Stimulated activated CD4-positive, alpha-beta T cell treated with anti-CD3 and anti-CD28 coated beads, Interleukin-1b, Interleukin-23, amount 100 ng/mL, for 24 hours (primary cell): ENCODE measurements at regions not wholly inside any gene's neighbourhood (a gene's known extent, or its start where the extent isn't known, plus 50 kb on each side); places are given as distances from the start of the nearest gene placed in this dataset.

ENCODE experiments used
- DNase-seq, 4 experiments: peaks; one replicate each; pipeline ENCODE4 v3.0.0-alpha.2; 2020; ENCODE audit warnings: low read depth in 4 of 4, low spot score in 1 of 4

DNA sequence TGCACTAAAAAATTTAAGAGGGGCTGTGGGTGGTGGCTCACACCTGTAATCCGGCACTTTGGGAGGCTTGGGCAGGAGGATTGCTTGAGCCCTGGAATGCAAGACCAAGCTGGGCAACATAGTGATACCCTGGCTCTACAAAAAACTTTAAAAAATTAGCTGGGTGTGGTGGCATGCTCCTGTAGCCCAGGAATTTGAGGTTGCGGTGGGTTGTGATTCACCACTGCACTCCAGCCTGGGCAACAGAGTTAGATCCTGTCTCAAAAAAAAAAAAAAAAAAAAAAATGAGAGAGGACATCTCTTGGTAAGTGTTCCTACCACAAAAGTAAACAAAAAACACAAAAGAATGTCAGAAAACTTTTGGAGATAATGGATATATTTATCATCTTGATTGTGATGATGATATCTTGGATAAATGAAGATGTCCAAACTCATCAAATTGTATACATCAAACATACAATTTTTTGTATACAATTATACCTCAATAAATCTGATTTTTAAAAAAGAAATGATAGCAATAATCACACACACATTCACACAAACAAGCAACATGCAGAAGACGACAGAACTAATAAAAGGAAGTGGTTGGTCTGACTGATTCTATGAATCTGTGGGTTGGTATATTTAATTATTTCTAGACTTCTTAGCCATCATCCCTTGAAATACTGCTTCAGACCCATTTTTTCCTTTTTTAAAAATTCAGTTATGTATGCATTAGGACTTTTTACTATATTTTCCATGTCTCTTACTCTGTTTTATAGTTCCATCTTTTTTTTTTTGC lies 465.9 kb downstream of the PLA2G4A start:
- DNase-seq = no peak

DNA sequence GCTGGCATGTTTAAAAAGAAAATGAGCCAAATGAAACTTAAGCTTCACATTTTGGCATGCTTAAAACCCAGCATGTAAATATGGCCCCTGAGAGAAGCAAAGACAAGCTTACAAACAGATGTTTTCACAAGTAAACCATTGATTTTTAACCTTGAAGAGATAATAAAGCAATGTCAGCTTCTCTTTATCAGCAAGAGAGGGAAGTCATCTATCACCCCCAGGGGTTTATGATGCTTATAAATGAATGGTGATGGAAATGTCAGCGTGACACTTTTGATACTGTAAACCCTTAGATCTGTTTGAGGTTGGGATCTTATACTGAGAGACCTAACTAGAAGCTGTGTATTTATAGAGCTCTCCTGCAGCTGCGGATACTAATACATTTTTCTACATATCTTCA lies 471.3 kb downstream of the PLA2G4A start:
- no peak for DNase-seq

DNA sequence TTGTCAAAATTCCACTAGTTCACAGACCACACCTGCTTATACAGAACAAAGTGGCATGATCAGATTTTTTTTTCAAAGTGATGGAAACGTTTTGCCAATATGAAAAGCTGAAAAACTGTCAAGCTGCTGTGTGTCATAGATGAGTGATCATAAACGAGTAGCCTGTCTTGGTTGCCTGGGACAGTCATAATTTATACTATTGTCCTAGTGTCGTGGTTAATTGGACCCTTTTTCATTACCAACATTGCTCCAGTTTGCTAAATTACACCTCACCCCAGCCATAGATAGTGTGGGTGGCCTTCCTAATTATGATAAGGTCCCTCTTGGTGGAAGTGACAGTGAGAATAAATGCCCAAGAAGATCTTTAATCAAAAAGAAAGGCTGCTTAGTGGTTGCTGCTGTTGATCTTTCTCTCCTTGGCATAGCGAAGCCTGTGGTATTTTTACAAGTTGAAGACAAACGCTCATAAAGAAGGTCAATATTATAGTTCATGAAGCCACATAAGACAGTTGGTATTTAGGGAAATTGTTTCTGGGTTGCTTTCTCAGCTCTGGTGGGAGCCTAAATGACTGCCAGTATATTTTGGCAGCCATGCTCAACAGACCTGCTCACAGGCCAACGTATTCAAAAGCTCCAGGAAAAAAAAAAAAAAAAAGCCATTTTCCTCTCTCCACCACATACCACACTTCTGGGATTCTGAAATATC lies 478.1 kb downstream of the PLA2G4A start:
- DNase-seq = no peak

DNA sequence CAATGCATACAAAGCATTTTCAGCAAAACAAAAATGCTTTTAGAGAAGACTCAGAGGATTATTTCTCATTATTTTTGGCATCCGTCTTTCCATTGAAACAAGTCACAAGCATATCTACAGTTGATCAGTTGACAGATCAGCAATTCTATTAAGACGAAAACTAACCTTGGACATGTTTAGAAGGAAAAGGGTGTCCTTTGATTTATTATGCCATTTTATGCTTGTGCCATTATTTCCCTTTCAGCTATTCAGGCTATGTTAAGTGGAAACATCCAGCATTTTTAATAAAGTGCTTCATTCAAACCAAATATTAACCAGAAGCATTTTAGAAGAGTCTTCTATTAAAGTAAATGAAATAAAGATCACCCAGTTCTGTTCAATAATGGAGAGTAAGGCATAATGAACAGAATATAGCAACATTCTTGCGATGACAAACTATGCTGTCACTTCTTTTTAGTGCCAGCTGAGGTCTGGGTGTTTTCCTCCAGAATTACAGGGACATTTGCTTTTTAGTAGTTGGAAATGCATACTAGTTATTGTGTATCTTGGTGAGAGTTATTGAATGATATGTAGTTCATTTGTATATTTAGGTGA lies 481.4 kb downstream of the PLA2G4A start:
- DNase-seq = no peak

DNA sequence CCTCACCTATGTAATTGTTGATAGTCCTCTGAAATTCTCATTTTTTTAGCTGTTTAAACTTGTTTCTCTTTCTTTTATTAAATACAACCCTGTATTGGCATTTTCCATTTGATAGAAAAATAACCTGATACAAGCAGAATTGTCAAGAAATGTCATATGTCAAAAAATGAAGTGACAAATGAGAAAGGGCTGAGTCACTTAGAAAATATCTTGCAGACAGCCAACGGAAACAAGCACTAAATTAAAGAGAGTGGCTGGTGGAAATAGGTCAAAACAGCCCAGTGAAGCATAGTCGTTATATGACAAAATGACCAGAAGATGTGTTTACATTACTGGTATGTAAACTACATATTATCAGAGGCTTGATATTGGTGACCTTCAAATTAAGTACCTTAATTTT lies 484.4 kb downstream of the PLA2G4A start:
- no peak for DNase-seq

DNA sequence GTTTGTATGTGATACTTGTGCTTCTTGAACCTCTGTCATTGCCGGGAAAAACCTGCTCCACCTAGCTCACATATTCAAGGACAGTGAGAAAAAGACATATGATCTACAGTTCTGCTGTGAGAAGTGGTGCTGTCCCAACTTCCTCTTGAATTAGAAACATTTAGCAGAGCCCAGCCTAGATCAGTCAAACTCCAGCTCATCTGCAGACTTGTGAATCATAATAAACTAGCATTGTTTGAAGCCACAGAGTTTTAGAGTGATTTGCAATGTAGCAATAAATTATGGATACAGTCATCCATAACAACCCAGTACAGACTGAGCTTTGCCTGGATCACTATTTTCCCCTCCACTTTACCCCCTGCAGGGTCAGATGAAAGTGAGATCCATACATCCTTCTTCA lies 497.8 kb downstream of the PLA2G4A start:
- DNase-seq = no peak

DNA sequence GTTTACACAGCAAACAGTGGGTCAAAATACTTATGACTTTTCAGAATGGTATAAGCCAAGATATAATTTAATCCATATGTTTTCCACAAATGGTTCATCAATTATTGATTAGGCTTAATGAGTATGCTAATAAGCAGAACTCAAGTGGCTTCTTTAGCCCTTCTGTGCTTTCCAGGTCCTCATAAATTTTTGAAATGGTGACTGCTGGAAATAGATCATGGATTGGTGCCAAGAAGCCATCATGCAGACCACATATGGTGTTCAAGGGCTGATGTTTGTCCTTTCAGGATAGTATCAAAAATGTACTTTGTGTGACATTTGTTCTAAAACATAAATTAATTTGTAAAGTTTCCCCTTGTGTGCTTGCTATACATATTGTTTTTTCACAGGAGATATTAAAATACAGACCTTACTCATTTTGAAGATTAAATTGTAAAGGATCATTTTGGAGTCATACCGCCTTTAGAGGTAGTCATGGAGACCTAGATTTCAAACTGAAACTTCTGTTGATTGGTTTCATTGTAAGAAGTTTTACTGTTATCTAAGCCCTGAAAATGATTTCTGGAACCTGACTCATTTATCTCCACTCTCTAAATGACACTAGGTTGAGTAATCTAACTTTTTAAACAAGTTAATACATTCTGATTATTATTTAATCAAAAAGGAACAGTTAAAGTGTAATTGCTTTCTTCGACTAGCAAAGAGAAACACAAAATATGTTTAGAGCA lies 507.9 kb downstream of the PLA2G4A start:
- DNase-seq = no peak

DNA sequence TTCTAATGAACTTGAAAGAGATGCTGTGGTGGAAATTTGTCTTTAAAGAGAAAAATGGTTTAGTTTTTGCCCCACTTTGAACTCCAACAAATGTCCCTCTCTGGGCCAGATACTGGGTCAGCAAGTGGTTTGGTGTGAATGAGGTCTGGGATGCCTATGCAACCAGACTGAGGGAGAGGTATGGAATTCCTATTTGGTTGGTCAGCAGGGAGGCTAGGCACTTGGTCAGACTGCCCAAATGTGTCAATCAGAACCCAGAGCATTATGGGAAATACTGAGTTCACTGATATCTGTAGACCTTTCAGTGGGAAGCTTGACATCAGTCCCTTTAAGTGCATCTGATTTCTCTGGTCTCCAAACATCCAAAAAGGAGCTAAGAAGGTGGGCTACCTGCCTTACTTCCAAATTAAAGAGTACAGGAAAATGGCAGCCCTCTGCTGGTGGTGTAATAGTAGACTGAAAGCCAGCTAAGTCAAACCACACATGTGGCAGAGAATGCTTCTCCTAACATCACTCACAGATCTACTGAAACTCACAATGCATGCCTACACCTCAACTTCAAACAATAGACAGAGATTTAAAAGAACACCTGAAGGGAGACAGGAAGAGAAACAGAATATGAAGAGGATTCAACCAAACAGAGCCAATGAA lies 510.1 kb downstream of the PLA2G4A start:
- no peak for DNase-seq

DNA sequence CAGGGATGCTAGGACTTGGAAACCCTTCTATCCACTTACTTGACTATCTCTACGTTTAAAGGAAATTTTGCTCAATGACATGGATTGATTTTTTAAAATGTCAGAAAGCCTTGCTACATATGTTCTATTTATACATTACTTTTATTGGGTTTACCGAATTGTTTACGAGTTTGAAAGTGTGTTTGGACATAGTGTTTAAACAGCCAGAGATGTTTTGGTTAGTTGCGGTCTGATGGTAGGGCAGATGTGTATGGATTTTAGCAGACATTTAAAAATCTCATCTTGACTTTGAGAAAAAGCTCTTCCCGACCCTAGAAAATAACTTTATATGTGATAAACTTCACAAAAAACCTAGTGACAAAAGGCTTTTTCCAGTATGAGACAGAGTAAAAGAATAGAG lies 513.7 kb downstream of the PLA2G4A start:
- no peak for DNase-seq

DNA sequence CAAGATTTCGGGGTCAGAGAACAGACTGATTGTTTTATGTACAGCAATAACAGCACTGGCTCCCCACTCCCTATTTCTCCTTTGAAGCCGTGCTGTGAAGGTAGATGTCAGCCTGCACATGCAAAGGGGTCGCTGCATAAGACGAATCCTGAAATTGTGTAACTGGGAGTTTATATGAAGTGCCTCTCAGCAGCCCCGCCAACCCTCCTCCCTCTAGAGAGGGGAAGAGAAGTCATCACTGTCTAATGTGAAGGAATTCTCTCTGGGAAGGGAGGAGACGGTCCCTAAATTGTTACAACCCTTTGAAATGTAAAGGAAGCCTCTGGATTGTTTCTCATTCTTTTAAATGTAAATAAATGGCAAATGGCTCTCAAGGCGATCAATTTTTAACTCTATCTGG lies 545.3 kb downstream of the PLA2G4A start:
- no peak for DNase-seq

DNA sequence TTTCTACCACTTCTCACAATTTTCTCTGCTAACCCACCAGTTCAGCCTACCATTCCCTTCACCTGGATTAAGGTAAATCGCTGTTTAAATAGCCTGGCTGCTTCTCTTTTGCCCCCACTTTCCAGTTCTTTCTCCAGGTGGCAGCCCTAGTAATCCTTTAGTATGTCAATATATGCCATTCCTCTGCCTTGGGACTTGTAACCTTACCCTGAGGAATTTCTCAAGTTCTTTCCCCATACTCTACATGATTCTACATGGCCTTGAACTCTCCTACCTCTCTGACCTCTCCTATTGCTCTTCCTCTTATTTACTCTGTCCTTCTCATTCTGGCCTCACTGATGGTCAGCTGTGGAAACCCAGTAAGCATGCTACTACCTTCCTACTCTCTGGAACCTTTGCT lies 546.0 kb downstream of the PLA2G4A start:
- DNase-seq = no peak

DNA sequence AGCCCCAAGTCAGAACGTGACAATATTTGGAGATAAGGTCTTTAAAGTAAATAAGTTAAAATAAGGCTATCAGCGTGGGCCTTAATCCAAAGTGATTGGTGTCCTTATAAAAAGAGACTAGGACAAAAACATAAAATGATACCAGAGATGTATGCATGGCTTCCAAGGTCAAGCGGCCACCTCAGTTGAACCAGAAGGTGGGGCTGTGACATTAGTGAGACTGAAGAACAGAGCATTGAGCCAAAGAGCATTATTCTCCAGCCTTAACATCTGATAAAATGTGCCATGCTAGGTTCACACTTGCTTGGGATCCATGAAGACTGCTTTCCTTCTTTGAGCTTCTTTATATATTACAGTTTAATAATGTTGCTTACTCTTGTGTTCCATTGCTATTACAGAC lies 554.6 kb downstream of the PLA2G4A start:
- DNase-seq = no peak

DNA sequence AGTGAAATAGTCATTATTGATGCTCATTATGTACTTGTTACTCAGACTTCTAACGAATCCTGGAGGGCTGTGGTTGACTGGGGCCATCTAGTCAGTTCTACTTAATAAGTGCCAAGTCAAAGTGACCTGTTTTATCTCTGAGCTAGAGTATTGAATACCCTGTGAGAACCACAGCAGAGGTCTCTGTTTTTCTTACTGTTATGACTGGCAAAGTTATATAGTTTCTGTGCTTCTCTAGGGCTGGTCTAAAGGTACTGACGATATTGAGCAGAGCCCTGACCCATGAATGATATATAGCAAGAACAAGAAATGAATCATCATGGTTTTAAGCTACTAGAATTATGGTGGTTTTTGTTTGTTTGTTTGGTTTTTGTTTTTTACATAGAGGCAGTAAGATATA lies 555.8 kb downstream of the PLA2G4A start:
- no peak for DNase-seq

DNA sequence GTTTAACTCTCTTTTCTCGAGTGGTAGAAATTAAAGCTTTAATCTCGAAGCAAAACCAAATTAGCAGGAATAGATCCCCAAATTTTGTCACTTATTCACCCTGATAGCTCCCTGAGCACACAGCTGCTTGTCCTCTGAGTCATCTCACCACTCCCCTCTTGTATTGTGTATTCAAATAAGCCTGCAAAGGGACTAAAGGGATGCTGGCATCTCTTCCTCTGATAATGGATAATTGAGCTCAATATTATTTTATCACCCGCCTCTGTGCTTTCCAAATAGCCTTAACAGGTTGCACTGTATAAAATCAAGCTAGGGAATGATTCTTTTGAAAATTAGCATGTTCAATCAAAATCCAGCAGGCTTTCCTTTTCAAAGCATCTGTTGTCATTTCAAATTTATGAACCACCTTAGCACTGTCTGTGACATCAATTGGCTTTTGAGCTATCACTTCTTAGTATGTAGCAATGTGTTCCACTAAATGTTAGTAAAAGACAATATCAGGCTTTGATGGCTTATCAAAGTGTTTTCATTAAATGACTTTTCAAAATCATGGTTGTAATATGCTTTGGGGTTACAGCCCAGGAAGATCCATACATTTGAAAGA lies 561.6 kb downstream of the PLA2G4A start:
- DNase-seq = no peak

DNA sequence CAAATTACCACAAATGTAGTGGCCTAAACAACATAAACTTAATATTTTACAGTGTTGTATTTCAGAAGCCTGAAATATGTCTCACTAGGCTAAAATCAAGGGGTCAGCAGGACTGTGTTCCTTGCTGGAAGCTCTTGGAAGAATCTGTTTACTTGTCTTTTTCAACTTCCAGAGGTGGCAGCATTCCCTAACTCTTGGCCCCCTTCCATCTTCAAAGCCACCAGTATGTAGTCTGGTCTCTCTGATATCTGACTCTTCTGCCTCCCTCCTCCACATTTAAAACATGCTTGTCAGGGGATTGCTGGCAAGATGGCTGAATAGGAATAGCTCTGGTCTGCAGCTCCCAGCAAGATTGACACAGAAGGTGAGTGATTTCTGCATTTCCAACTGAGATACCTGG lies 567.5 kb downstream of the PLA2G4A start:
- no peak for DNase-seq

DNA sequence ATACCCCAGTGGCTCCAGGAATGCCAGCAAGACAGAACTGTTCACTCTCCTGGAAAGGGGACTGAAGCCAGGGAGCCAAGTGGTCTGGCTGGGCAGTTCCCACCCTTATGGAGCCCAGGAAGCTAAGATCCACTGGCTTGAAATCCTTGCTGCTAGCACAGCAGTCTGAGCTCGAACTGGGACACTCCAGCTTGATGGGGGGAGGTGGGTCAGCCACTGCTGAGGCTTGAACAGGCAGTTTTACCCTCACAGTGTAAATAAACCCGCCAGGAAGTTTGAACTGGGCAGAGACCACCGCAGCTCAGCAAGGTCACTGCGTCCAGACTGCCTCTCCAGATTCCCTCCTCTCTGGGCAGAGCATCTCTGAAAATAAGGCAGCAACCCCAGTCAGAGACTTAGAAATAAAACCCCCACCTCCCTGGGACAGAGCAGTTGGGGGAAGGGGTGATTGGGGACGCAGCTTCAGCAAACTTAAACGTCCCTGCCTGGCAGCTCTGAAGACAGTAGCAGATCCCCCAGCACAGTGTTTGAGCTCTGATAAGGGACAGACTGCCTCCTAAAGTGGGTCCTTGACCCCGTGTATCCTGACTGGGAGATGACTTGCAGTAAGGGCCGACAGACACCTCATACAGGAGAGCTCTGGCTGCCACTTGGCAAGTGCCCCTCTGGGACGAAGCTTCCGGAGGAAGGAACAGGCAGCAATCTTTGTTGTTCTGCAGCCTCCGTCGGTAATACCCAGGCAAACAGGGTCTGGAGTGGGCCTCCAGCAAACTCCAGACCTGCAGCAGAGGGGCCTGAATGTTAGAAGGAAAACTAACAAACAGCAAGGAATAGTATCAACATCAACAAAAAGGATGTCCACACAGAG lies 568.4 kb downstream of the PLA2G4A start:
- no peak for DNase-seq

DNA sequence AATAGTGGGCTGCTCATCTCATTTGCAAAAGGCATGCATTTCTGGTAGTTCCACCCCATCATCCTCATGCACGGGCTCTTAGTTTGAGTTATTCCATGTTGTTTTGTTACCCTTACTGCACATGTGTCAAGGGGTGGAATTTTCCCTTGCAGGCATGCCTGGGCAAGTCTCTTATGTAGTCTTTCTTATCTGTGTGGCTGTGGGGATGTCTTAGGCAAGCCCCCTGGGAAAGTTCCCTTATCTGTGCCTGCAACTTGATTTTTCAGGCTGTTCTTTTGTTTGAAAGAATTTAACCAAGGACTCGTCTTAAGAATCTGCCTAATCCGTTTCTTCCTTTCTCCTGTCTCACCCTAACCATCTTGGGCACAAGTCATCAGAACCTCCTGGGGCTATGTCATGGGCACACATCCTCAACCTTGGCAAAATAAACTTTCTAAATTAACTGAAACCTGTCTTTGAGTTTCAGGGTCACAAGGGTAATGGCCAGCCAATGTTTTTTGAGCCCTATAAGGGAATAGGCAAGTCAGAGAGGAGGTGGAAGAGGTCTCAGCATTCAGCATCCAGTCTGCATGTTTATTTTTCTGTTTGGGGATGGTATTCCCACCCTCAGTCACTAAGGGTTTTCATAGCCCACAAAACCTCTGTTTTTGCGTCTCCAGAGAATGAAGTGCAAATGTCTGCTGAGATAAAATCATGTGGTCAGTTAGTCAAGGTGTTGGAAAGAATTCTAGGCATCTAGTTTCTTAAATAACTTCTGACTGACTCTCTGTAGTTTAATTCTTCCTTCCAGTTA lies 579.7 kb downstream of the PLA2G4A start:
- DNase-seq = no peak

DNA sequence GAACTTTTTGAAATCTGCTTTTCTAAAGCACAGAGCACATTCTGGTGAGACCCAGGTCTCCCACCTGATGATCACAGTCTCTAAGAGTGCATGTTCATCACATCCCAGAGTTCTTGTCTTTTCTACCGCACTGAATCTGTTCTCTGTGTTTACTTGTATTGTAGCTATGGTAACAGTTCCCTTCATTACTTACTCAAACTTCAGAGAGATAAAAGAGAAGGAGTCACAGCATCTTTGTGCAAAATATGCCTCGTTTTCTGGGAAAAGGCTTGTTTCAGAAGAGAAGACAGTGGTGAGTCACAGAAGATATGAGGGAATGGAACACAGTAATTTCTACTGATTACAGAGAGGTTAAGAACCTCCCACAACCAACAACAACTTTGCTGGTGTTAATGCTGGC lies 580.6 kb downstream of the PLA2G4A start:
- no peak for DNase-seq

DNA sequence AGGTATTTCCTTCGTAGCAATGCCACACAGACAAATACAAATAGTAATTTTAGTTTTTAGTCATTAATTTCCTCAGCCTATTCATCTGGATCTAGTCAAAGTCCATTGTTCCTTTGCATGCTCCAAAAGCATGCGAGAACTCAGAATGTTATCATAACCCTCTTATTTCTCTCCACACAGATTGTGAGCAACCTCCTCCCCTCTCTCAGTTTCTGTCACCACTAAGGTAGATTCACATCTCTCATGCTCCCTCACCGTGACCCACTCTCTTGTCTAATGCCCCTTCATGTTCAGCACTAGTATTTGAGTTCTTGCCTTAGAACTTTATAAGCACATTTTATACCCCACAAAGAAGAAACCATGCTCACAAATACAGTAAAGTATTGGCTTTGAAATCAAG lies 582.4 kb downstream of the PLA2G4A start:
- DNase-seq = no peak
